Breast epithelium (tissue), 3 donors: ENCODE measurements at regions not wholly inside any gene's neighbourhood (a gene's known extent, or its start where the extent isn't known, plus 50 kb on each side); places are given as distances from the start of the nearest gene placed in this dataset.

ENCODE experiments used
- CTCF ChIP-seq, 3 donors: fragments of 450-650 bp; IDR thresholded peaks; one replicate each; pipeline ENCODE4 v1.5.1; 2016 to 2017; ENCODE audit warnings: antibody characterized with exemption in 3 of 3, mild to moderate bottlenecking in 3 of 3, moderate library complexity in 3 of 3
- POLR2AphosphoS5 ChIP-seq, 3 donors: sonication (generic); formaldehyde crosslinking; IDR thresholded peaks; one replicate each; pipeline ENCODE4 v1.6.1; 2017; ENCODE audit warnings: antibody characterized with exemption in 3 of 3

- TF ChIP-seq CTCF (IDR thresholded peaks at IDR 0.05) (no peak), POLR2AphosphoS5 (IDR thresholded peaks at IDR 0.05) (no peak)
These were observed 297.0 kb downstream of the TDRD15 start for GRCh38 chr2:21420553-21421335.
